ENCODE measurements at regions not wholly inside any gene's neighbourhood (a gene's known extent, or its start where the extent isn't known, plus 50 kb on each side); places are given as distances from the start of the nearest gene placed in this dataset.

- no peak for DNase-seq
These were observed 80.1 kb upstream of the ALDH1B1 start for GRCh38 chr9:38312406-38312805.

- no peak for DNase-seq
These were observed 80.9 kb upstream of the ALDH1B1 start for GRCh38 chr9:38311382-38312270.

GRCh38 chr9:38309324-38310195 lies 82.9 kb upstream of the ALDH1B1 start:
- no peak for DNase-seq

GRCh38 chr9:38308136-38308535 lies 84.4 kb upstream of the ALDH1B1 start:
- DNase-seq: no peak

GRCh38 chr9:38306899-38307298 lies 85.6 kb upstream of the ALDH1B1 start:
- DNase-seq: no peak

- DNase-seq: no peak
These were observed 86.9 kb upstream of the ALDH1B1 start for GRCh38 chr9:38305582-38305981.

GRCh38 chr9:38301376-38302106 lies 91.0 kb upstream of the ALDH1B1 start:
- no peak for DNase-seq

GRCh38 chr9:38299856-38300255 lies 92.6 kb upstream of the ALDH1B1 start:
- DNase-seq: no peak

- DNase-seq: no peak
These were observed 93.6 kb upstream of the ALDH1B1 start for GRCh38 chr9:38298904-38299303.

GRCh38 chr9:38298503-38298902 lies 94.0 kb upstream of the ALDH1B1 start:
- no peak for DNase-seq

GRCh38 chr9:38296807-38297206 lies 95.7 kb upstream of the ALDH1B1 start:
- DNase-seq: no peak

GRCh38 chr9:38295764-38296163 lies 96.7 kb upstream of the ALDH1B1 start:
- no peak for DNase-seq

- no peak for DNase-seq
These were observed 98.1 kb upstream of the ALDH1B1 start for GRCh38 chr9:38294220-38294960.

- DNase-seq: no peak
These were observed 99.5 kb upstream of the ALDH1B1 start for GRCh38 chr9:38293022-38293421.

GRCh38 chr9:38292480-38292879 lies 100.0 kb upstream of the ALDH1B1 start:
- DNase-seq: no peak

GRCh38 chr9:38289866-38290245 lies 102.6 kb upstream of the ALDH1B1 start:
- no peak for DNase-seq

GRCh38 chr9:38289236-38289865 lies 103.2 kb upstream of the ALDH1B1 start:
- DNase-seq: no peak

GRCh38 chr9:38288502-38288901 lies 104.0 kb upstream of the ALDH1B1 start:
- no peak for DNase-seq

- DNase-seq: no peak
These were observed 105.0 kb upstream of the ALDH1B1 start for GRCh38 chr9:38287420-38287985.

- DNase-seq: no peak
These were observed 105.7 kb upstream of the ALDH1B1 start for GRCh38 chr9:38286766-38287165.

GRCh38 chr9:38286357-38286756 lies 106.1 kb upstream of the ALDH1B1 start:
- DNase-seq: no peak
